Upper lobe of left lung (tissue), 4 donors: ENCODE measurements at regions not wholly inside any gene's neighbourhood (a gene's known extent, or its start where the extent isn't known, plus 50 kb on each side); places are given as distances from the start of the nearest gene placed in this dataset.

Experiments used
- CTCF ChIP-seq, 6 experiments: fragments of 450-650 bp in 4 of 6; fragments of 200-600 bp in 2 of 6; sonication (generic) in 2 of 6; IDR thresholded peaks; one replicate each; pipeline ENCODE4 v1.5.1; 2016 to 2019; ENCODE audit warnings: antibody characterized with exemption in 6 of 6
- POLR2AphosphoS5 ChIP-seq, 2 donors: sonication (generic); formaldehyde crosslinking; IDR thresholded peaks; one replicate each; pipeline ENCODE4 v1.5.1; 2017; ENCODE audit warnings: antibody characterized with exemption in 2 of 2

DNA sequence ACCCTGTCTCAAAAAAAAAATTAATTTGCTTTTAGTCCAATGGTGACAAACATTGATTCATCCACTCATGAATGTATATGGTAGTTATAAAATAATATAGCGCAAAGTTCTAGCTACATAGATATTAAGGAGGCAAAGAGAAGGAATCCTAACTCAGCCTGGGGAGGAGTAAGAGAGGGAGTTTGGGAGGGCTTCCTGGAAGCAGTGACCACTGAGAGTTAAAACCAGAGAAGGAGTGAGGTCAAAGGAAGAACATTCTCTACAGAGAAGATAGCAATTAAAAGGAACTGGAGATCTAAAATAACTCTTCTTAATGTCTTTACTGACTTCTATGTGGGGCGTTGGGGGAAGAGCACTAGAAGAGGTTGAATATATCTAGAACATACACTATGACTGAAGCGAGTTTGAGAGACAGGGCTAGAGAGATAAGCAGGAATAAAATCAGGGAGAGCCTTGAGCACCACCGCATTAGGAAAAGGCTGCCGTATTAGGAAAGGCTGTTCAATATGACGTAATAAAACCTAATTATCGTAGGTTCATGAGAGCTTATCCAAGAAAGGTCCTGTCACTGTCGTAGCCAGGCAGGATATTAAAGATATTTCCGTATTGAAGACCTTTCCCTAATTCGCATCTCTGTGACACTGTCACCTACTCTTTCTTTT is 81.8 kb upstream of the CNKSR3 start:
- TF ChIP-seq CTCF (IDR thresholded peaks at IDR 0.05) (no peak), POLR2AphosphoS5 (IDR thresholded peaks at IDR 0.05) (no peak)
